IMR-90 (cell line): ENCODE measurements at regions not wholly inside any gene's neighbourhood (a gene's known extent, or its start where the extent isn't known, plus 50 kb on each side); places are given as distances from the start of the nearest gene placed in this dataset.

Experiments used
- ATAC-seq: fragments of 200-7000 bp; cut with Tn5 transposase; 2 replicates; pipeline ENCODE4 v1.9.1; 2020; ENCODE audit warnings: low read depth, mild to moderate bottlenecking, moderate library complexity
- BruUV-seq: library from RNA; stranded (reverse); fragments of 400-500 nt; replicated peaks from 2 replicates; lab custom pipeline; 2021; lab: Mats Ljungman, UMichigan
- CTCF ChIA-PET: fragments of 300-600 bp; formaldehyde crosslinking; extraction: SDS; loops from one replicate; lab custom pipeline; 2021; ENCODE audit warnings: antibody characterized with exemption; lab: Yijun Ruan, JAX
- POLR2A ChIA-PET: fragments of 300-600 bp; sonication (Branson Sonifier 250); formaldehyde crosslinking; loops from one replicate; lab custom pipeline; 2022; ENCODE audit warnings: antibody characterized with exemption; ENCODE audit not compliant: unreplicated experiment; lab: Charles Lee
- DNase-seq: peaks from one replicate; pipeline ENCODE4 v3.0.0; 2013
- H2AFZ ChIP-seq: replicated peaks from 2 replicates; pipeline ENCODE3; 2013; ENCODE audit warnings: low read length, mild to moderate bottlenecking; ENCODE audit not compliant: poor library complexity
- H2AK5ac ChIP-seq: 2 replicates; pipeline ENCODE4 v1.6.1; 2013; ENCODE audit warnings: low read depth, low read length, inconsistent platforms
- H2AK9ac ChIP-seq: replicated peaks from 2 replicates; pipeline ENCODE3; 2013; ENCODE audit warnings: mild to moderate bottlenecking, low read depth, low read length, moderate library complexity; ENCODE audit not compliant: poor library complexity
- H2BK120ac ChIP-seq: 2 replicates; pipeline ENCODE4 v1.6.1; 2013; ENCODE audit warnings: low read depth, low read length, inconsistent platforms
- H2BK15ac ChIP-seq: 3 replicates; pipeline ENCODE4 v1.6.1; 2013; ENCODE audit warnings: low read depth, low read length, inconsistent platforms
- H2BK20ac ChIP-seq: 2 replicates; pipeline ENCODE4 v1.6.1; 2013; ENCODE audit warnings: low read depth, mild to moderate bottlenecking, inconsistent platforms, low read length, moderate library complexity
- H2BK5ac ChIP-seq: 2 replicates; pipeline ENCODE4 v1.6.1; 2013; ENCODE audit warnings: mild to moderate bottlenecking, low read depth, low read length, inconsistent platforms; ENCODE audit not compliant: poor library complexity, severe bottlenecking
- H3K14ac ChIP-seq: replicated peaks from 2 replicates; pipeline ENCODE4 v1.6.1; 2013; ENCODE audit warnings: low read depth, low read length, inconsistent platforms
- H3K18ac ChIP-seq: 2 replicates; pipeline ENCODE4 v1.6.1; 2013; ENCODE audit warnings: low read depth, low read length, control low read depth
- H3K23ac ChIP-seq: 2 replicates; pipeline ENCODE4 v1.6.1; 2013; ENCODE audit warnings: low read depth, low read length, inconsistent platforms
- H3K27ac ChIP-seq: 2 replicates; pipeline ENCODE4 v1.5.1; 2013; ENCODE audit warnings: mild to moderate bottlenecking, control low read depth, low read length; ENCODE audit not compliant: insufficient read depth
- H3K27me3 ChIP-seq: 2 replicates; pipeline ENCODE4 v1.6.1; 2013; ENCODE audit warnings: low read length; ENCODE audit not compliant: control insufficient read depth, insufficient read depth
- H3K36me3 ChIP-seq: 2 replicates; pipeline ENCODE4 v1.6.1; 2013; ENCODE audit warnings: low read length, mixed read lengths; ENCODE audit not compliant: control insufficient read depth, insufficient read depth
- H3K4ac ChIP-seq: 2 replicates; pipeline ENCODE4 v1.6.1; 2013; ENCODE audit warnings: low read depth, low read length, inconsistent platforms
- H3K4me1 ChIP-seq: 2 replicates; pipeline ENCODE4 v1.6.1; 2013; ENCODE audit warnings: low read length, mixed read lengths; ENCODE audit not compliant: control insufficient read depth, insufficient read depth
- H3K4me2 ChIP-seq: 2 replicates; pipeline ENCODE4 v1.6.1; 2013; ENCODE audit warnings: low read depth, mild to moderate bottlenecking, control low read depth, low read length, moderate library complexity
- H3K4me3 ChIP-seq: 2 replicates; pipeline ENCODE4 v1.5.1; 2013; ENCODE audit warnings: low read depth, mild to moderate bottlenecking, control low read depth, low read length, moderate library complexity; ENCODE audit not compliant: insufficient read depth
- H3K56ac ChIP-seq: 2 replicates; pipeline ENCODE4 v1.6.1; 2013; ENCODE audit warnings: low read length, inconsistent platforms; ENCODE audit not compliant: insufficient read depth; ENCODE audit errors: extremely low read depth
- H3K79me1 ChIP-seq, 2 experiments: 2 replicates each; pipeline ENCODE4 v1.6.1; 2013; ENCODE audit warnings: low read length in 2 of 2, inconsistent platforms in 1 of 2, low read depth in 1 of 2
- H3K9ac ChIP-seq: 2 replicates; pipeline ENCODE4 v1.6.1; 2013; ENCODE audit warnings: low read depth, low read length, control low read depth
- H3K9me1 ChIP-seq: 2 replicates; pipeline ENCODE4 v1.6.1; 2013; ENCODE audit warnings: low read length, inconsistent platforms; ENCODE audit not compliant: insufficient read depth
- H3K9me3 ChIP-seq: 2 replicates; pipeline ENCODE4 v1.6.1; 2013; ENCODE audit warnings: low read length; ENCODE audit not compliant: control insufficient read depth, insufficient read depth
- H4K20me1 ChIP-seq: 2 replicates; pipeline ENCODE4 v1.6.1; 2013; ENCODE audit warnings: low read length, inconsistent platforms; ENCODE audit not compliant: insufficient read depth
- H4K5ac ChIP-seq: 2 replicates; pipeline ENCODE4 v1.6.1; 2013; ENCODE audit warnings: mild to moderate bottlenecking, low read depth, low read length, control low read depth
- H4K8ac ChIP-seq, 2 experiments: 2 replicates each; pipeline ENCODE4 v1.6.1; 2013; ENCODE audit warnings: low read depth in 2 of 2, low read length in 2 of 2, control low read depth in 1 of 2, inconsistent platforms in 1 of 2
- H4K91ac ChIP-seq: 2 replicates; pipeline ENCODE4 v1.6.1; 2013; ENCODE audit warnings: low read depth, low read length, inconsistent platforms; ENCODE audit not compliant: insufficient read depth
- CHD1 ChIP-seq: IDR thresholded peaks from 2 replicates; pipeline ENCODE4 v1.6.1; 2012; ENCODE audit warnings: low read depth, low read length, improper control_type of control experiment
- FOS ChIP-seq: fragments of 150-350 bp; IDR thresholded peaks from 2 replicates; pipeline ENCODE4 v1.6.1; 2016; ENCODE audit warnings: low read depth, low read length
- RAD21 ChIP-seq: IDR thresholded peaks from 2 replicates; pipeline ENCODE4 v1.6.1; 2012; ENCODE audit warnings: low read length, improper control_type of control experiment
- RFX5 ChIP-seq: IDR thresholded peaks from 2 replicates; pipeline ENCODE4 v1.8.0; 2012; ENCODE audit warnings: low read depth, mild to moderate bottlenecking, low read length, moderate library complexity
- WGBS, 2 experiments: methylation state at CpG; one replicate each; pipeline versions ENCODE4 v1.1.5 to v1.1.7; 2013; ENCODE audit warnings: missing lambda C conversion rate in 2 of 2; ENCODE audit not compliant: insufficient read length in 1 of 2; ENCODE audit errors: extremely low coverage in 2 of 2; 5-methylcytosine and 5-hydroxymethylcytosine counted together
- dilution Hi-C: fragments of 300-500 bp; cut with HindIII; formaldehyde crosslinking; loops from one replicate; pipeline ENCODE4 v1.14.3; 2018; ENCODE audit warnings: low sequenced_read_pairs; ENCODE audit not compliant: unreplicated experiment
- in situ Hi-C: fragments of 300-500 bp; cut with MboI; formaldehyde crosslinking; loops from 3 replicates; pipeline ENCODE4 v1.14.3; 2019; ENCODE audit warnings: low sequenced_read_pairs, inconsistent platforms, mixed read lengths
- intact Hi-C: fragments of 100-400 bp; cut with micrococcal nuclease; formaldehyde crosslinking; loops from 2 replicates; pipeline ENCODE4 v1.10.0; 2022
- TF ChIP-seq, protein P1 (sequence below): fragments of 150-350 bp; IDR thresholded peaks from 2 replicates; pipeline ENCODE4 v1.6.1; 2017; ENCODE audit warnings: mild to moderate bottlenecking, antibody characterized with exemption, low read length, low read depth

- no peak overlapping the region for H3K27ac ChIP-seq
- H3K9ac ChIP-seq = no peak overlapping the region
- H3K18ac ChIP-seq = no peak overlapping the region
- DNase-seq (no peak), ATAC-seq (no peak)
- H3K27me3 ChIP-seq = no peaks in the 10 kb centered on the region
- in situ Hi-C loops = no loop called here
- dilution Hi-C loops = no loop called here
- no peak overlapping the region for H2BK20ac ChIP-seq
- H3K4ac ChIP-seq = no peak overlapping the region
- no peak overlapping the region for H2BK120ac ChIP-seq
- no peaks in the 10 kb centered on the region for H3K4me1 ChIP-seq
- no peak overlapping the region for H2AK9ac ChIP-seq
- H4K20me1 ChIP-seq = no peaks in the 10 kb centered on the region
- no peak overlapping the region for H4K91ac ChIP-seq
- no peak overlapping the region for H3K56ac ChIP-seq
- intact Hi-C loops = no loop called here
- ChIA-PET POLR2A (no interaction called here), CTCF (no interaction called here)
- H3K4me2 ChIP-seq = no peak overlapping the region
- no peak overlapping the region for H2BK5ac ChIP-seq
- no peak overlapping the region for H2AFZ ChIP-seq
- H3K36me3 ChIP-seq = no peaks in the 10 kb centered on the region
- H2BK15ac ChIP-seq = no peak overlapping the region
- no peak overlapping the region for H4K5ac ChIP-seq
- WGBS, 2 experiments = no CpG with 5 or more reads among the region's 6 CpGs
- H3K23ac ChIP-seq = no peak overlapping the region
- BruUV-seq = no TSS peak
- H2AK5ac ChIP-seq = no peak overlapping the region
- TF ChIP-seq RFX5 (no peak), RAD21 (no peak), CHD1 (no peak), FOS (no peak)
- TF ChIP-seq, protein P1, sequence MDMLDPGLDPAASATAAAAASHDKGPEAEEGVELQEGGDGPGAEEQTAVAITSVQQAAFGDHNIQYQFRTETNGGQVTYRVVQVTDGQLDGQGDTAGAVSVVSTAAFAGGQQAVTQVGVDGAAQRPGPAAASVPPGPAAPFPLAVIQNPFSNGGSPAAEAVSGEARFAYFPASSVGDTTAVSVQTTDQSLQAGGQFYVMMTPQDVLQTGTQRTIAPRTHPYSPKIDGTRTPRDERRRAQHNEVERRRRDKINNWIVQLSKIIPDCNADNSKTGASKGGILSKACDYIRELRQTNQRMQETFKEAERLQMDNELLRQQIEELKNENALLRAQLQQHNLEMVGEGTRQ = no peak
- H3K14ac ChIP-seq = no peak overlapping the region
- H3K79me1 ChIP-seq = no peaks in the 10 kb centered on the region
- no peaks in the 10 kb centered on the region for H3K9me1 ChIP-seq
- H3K4me3 ChIP-seq = no peak overlapping the region
- H4K8ac ChIP-seq = no peak overlapping the region
- H3K9me3 ChIP-seq = peaks cover 7% of the 10 kb centered on the region
Measured at GRCh38 chr2:13522096-13522495, 805.4 kb downstream of the TRIB2 start.
